Skin epidermis (tissue), 12 donors: ENCODE measurements at regions not wholly inside any gene's neighbourhood (a gene's known extent, or its start where the extent isn't known, plus 50 kb on each side); places are given as distances from the start of the nearest gene placed in this dataset.

Source experiments
- H3K27ac ChIP-seq, 21 experiments: fragments of 200-600 bp; sonication (generic) in 11 of 21; one replicate each; pipeline ENCODE4 v1.5.0; 2020; ENCODE audit warnings: mild to moderate bottlenecking in 3 of 21, inconsistent platforms in 2 of 21, moderate library complexity in 2 of 21
- H3K4me3 ChIP-seq, 7 experiments: fragments of 200-600 bp; sonication (generic) in 2 of 7; one replicate each; pipeline ENCODE4 v1.5.0; 2020; ENCODE audit warnings: inconsistent platforms in 2 of 7, mild to moderate bottlenecking in 2 of 7, moderate library complexity in 1 of 7

DNA sequence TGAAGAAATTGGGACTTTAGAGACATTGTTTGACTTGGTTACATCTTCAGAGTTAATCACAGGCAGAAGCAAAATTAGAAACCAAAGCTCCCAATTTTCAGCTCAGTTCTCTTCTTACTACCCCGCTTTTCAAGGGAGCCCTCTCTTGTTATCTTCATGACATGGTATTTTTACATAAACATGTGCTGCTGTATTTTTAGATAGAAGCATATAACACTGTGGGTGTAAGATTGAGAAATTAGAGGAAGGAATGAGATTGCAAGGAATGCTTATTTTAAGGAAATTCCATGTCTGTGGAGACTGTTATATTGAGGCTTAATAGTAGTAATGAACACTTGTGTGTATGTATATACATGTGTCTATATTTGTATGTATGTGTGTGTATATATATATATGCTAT is 401.6 kb downstream of the TMEM232 start:
- Histone ChIP-seq H3K4me3 (no peak overlapping the region), H3K27ac (no peak overlapping the region)

DNA sequence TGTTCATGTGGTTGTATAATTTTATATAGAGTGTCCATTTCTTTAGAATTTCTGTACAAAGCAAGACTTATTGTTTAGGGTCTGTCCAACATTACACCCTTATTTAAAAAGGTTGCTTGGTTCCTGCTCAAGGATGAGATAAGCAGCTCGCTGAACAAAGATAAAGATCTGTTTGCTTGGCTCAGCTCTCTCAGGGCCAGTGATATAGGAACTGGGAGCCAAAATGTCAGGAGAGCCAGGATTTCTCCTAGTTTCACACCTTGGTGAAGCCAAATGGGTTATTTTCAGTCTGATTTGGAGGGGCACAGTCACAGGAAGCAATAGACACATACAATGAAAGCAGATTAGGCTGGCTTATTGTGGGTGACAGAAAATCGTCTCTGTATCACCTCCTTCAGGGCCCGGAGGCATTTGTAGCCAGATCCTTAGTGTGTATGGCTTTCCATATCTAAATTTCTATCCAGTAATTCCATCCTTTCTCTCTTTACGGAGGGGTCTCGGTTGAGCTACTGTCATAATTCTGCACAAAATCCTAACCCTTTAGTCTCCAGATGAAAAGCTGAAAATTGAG is 396.4 kb downstream of the TMEM232 start:
- no peak overlapping the region for H3K27ac ChIP-seq
- H3K4me3 ChIP-seq: no peak overlapping the region

DNA sequence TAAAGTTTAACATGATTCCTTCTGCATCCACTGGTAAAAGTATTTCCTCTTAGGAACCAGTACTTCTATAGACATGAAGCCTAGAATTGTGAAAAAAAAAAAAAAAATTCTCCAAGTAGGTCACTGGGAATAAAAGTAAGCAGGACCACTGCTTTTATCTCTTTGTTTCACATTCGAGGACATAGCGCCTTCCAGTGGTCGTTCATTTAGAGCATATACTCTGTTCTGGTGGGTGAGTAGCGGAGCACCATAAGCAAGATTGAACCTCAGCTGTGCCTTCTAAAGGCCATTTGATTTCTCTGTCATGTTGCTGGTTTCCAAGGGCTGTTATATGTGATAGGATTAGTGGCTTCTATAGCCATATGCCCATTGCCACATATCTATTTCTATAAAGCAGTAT is 393.1 kb downstream of the TMEM232 start:
- Histone ChIP-seq H3K4me3 (no peak overlapping the region), H3K27ac (no peak overlapping the region)

DNA sequence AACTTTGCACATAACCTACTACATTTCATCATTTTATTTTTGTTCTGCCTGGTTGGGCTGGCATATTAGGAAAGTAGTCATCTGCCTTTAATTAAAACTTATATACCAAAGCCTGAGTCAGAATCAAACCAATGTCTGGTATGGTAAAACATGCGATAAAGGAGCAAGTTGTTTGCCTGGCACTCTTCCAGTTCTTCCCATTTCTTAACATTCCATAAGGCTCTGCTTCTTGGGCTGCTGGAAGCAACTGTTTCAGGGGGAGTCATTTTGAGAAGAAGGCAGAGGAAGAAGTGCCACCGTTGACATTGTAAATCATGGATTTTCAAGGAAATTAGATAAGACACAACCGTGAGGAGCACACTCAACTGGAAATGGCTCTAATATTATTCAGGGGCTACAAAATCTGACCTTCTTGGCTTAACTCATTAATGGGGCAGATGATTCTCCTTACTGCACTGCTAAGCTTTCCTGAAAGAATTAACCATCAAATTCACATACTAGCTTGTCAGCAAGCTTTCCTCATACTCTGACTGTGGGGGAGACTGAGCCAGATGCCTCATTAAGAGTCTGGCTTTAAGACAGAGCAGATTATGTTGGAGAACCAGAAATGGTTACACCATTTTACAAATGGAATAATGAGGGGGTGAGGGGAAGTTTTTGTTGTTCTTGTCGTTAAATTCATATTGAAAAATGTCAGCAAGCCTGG is 391.0 kb downstream of the TMEM232 start:
- Histone ChIP-seq H3K27ac (no peak overlapping the region), H3K4me3 (no peak overlapping the region)

DNA sequence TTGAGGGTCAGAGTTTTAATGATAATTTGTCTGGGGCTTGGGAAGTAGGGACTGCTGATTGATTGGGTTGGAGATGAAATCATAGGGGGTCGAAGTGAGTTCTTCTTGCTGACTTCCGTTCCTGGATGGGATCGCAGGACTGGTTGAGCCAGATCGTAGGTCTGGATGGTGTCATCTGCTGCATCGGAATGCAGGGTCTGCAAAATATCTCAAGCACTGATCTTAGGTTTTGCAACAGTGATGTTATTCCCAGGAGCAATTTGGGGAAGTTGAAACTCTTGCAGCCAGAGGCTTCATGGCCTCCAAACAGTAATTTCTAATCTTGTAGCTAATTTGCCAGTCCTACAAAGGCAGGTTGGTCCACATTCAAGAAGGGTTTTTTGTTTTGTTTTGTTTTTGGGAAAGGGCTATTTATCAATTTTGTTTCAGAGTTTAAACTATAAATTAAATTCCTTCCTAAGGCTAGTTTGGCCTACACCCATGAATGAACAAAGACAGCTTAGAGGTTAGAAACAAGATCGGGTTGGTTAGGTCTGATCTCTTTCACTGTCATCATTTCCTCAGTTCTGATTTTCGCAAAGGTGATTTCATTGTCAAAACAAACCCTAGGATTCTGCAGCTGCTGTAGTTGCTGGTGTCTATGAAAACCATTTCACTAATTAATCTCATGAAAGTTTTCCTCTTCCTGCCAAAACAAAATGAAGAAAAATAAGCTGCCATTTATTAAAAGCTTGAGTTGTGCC is 388.0 kb downstream of the TMEM232 start:
- H3K4me3 ChIP-seq: no peak overlapping the region
- H3K27ac ChIP-seq: no peak overlapping the region

DNA sequence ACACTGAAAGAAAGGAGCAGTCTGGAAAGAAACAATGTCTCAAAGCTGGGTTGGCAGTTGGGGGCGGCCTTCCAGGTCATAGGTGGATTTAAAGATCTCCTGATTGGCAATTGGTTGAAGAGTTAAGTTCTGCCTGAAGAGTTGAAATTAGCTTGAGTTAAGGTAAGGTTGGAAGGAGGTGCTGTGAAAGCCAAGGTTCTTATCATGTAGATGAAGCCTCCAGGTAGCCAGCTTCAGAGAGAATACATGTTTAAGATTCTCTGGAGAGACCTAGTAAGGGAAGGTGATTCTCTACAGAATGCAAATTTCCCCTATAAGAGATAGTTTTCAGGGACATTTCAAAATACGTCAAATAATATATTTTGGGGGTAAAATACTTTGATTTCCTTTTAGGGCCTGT is 387.1 kb downstream of the TMEM232 start:
- no peak overlapping the region for H3K4me3 ChIP-seq
- H3K27ac ChIP-seq: no peak overlapping the region

DNA sequence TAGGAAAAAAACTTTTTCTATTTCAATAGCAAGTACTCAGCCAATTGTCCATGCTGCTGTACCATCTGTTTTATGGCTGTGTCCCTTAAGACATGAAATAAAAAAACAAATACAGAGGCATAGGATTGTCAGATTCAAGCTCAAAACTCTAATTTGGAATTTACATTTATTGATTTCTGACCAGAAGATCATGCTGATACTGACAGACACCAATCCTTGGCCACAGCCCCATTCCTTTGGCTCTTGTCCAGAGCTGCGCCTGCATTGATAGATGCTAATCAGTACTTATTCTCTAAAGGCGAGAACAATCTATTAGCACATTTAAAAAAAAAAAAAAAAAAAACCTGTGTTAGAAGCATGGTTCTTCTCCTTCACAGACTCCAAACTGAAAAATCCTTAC is 384.6 kb downstream of the TMEM232 start:
- Histone ChIP-seq H3K27ac (no peak overlapping the region), H3K4me3 (no peak overlapping the region)

DNA sequence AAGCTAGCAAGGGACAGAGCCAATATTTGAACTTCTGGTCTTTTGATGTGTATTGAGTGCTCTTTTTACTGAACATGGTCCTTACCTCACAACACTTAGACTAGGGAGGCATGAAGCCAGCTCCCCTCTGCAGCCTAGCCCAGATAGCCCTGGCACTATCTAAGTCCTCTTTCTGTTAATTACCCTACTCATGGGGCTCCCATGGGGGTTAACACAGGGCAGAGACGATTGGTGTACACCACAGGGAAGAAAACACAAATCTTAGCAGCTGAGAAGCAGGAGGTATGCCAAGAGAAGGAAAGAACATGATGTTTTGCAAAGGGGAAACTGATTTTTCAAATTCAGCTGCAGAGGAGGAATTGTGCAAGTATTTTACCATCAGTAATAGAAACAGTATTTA is 383.8 kb downstream of the TMEM232 start:
- H3K27ac ChIP-seq: no peak overlapping the region
- no peak overlapping the region for H3K4me3 ChIP-seq

DNA sequence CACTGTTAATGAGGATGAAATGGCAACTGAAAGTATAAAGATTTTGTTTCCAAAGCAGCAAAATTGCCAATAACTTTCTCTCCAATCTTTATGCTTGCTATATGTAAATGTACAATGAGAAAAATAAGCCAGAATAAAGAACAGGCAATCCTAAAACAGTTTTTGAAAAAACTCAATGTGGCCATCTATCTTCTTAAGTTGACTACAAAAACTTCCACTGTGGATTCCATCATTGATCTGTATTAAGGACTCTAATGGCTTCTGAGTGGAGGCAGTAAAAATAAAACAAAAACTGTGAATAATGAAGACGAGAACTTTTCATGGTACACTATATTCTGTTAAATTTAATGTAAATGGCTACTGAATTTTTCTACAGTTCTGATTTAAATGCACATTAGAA is 382.9 kb downstream of the TMEM232 start:
- no peak overlapping the region for H3K27ac ChIP-seq
- no peak overlapping the region for H3K4me3 ChIP-seq

DNA sequence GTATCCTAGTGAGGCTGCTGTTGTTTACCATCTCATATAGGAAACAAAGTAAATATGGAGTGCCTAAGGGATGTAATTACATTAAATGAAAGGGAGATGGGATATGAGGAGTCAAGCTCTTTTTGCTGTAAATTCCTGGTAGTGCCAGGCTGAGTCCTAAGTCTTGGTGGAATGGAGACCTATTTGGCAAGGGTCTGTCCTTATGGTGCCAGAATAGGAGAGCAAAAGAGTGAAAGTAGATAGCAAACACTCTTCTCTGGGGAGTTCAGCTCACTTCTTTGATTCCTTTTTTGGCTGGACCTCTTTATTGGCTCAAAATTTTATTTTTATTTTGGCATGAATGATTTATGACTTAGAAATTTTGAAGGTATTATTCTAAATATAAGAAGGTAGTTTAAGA is 380.8 kb downstream of the TMEM232 start:
- H3K27ac ChIP-seq: no peak overlapping the region
- H3K4me3 ChIP-seq: no peak overlapping the region

DNA sequence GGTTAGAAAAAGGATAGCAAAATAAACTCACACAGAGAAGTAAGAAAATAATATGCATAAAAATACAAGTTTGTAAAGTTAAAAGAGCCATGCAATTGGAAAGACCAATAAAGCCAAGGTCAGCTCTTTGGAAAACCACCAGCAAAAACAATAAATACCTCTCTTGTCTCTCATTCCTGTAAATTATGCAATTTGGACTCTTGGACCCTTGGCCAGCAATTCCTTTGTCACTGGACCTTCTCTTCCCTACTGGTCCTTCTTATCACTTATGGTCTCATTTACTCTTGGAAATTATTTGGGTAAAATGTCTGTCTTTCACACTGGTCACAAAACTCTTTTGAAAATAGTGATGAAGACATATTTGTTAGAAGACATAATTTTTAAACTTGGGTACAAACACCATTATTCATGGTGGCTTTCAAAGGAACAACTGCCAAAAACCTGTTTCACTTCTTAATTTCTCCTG is 379.5 kb downstream of the TMEM232 start:
- Histone ChIP-seq H3K27ac (no peak overlapping the region), H3K4me3 (no peak overlapping the region)

DNA sequence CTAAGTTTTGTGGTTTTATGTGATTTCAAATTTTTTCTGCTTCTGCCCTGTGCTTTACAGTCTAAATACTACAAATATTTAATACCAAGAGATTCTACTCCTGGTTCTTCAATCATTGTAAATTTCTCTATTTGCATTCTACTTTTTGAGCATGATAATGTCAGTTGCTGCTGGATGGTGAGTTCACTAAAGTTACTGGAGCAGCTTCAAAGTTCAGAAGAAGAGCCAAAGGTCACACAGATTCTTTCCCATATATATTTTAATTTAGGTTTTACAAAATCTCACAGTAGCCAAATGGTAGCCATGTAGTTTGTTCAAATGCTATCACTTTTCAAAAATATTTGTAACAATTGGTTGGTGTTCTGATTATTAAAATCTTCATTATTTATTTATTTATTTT is 378.7 kb downstream of the TMEM232 start:
- no peak overlapping the region for H3K27ac ChIP-seq
- no peak overlapping the region for H3K4me3 ChIP-seq

DNA sequence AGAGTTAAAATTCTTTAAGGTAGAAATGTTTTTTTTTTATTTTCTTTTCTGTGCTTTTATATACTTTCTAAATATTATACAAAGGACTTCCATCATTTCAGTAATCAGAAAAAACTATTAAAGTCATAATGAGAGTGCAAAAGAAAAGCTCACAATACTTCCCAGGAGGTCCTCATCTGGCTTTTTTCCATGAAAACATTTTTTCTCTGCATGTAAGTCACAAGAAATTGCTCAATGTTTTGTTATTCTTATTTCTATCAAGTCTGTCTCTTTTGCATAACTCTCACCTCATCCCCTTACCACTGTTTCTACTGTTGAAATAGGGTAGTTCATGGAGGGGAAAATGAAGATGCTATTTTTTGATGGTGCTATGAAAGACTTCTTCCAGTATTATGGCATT is 375.0 kb downstream of the TMEM232 start:
- no peak overlapping the region for H3K4me3 ChIP-seq
- no peak overlapping the region for H3K27ac ChIP-seq

DNA sequence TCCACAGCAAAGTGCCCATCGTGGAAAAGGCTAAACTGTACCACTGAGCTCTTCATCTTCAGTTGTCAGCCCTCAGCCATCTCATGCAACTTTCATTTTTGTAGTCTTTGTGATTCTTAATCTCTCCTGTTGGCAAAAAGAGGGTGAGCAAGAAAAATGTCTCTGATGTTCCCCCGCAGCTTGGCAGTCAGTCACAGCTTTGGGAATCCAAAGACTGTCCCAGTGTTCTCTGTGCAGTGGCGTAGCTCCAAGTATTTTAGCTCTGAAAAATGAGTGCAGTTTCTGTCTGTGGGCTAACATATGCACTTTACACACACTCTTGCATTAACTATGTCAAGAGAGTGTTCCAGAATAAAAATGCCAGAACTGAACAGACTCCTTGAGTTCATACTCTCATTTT is 372.2 kb downstream of the TMEM232 start:
- Histone ChIP-seq H3K27ac (no peak overlapping the region), H3K4me3 (no peak overlapping the region)

DNA sequence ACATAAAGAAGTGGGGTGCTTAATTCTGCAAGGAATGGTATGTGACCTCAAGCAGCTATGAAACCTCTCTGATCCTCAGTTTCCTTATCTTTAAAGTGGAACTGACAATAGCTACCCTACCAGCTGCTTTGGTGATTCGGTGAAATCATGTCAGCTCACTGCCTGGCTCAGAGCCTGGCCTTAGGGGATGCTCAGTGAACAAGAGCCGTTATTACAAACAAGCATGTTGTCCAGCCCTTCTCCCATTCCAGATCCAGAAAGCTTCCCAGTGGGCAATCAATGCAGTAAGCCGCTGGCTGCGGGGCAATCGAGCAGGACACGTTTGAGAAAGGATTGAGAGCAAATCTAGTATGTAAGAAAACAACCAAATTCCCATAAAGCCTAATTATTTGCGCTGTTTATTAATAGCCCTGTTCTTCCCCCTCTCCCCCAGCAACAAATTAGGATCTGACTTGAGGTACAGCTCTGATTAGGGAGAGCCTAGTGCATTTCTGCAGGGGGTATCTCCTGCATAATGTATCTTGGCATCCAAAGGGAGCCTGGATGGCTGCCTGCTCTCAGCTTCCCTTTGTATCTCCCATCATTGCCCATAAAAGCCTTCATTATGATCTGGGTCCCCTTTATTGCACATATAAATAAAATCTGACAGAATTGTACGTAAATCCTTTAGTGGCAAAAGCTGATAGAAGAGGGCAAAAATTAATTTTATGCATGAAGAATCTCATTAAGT is 371.4 kb downstream of the TMEM232 start:
- no peak overlapping the region for H3K4me3 ChIP-seq
- H3K27ac ChIP-seq: no peak overlapping the region

DNA sequence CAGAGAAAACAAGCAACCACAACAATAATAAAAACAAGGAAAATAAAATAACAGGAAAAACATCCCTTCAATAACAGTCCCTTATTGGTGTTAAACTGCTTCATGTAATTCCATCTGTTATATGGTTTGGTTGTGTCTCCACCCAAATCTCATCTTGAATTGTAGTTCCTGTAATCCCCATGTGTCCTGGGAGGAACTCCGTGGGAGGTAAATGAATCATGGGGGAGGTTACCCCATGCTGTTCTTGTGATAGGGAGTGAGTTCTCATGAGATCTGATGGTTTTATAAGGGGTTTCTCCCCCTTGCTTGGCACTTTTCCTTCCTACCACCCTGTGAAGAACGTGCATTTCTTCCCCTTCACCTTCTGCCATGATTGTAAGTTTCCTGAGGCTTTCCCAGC is 369.8 kb downstream of the TMEM232 start:
- no peak overlapping the region for H3K4me3 ChIP-seq
- no peak overlapping the region for H3K27ac ChIP-seq

DNA sequence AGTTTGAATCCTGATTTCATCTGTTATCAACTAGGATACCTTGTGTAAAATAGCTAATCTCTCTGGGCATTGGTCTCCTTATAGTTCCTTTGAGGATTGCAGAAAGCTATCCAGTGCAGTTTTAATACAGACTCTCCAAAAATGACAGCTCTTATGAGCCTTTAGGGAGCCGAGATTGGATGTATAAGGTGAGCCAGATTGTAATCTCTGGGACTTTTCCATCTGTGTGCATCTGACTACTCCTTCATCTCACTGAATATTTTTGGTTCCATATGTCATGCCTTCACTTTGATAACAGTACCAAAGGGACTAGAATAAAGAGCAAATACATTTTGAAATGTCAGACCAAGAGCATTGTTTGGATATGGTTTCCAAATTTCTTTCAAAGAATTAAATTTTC is 367.2 kb downstream of the TMEM232 start:
- H3K27ac ChIP-seq: no peak overlapping the region
- H3K4me3 ChIP-seq: no peak overlapping the region

DNA sequence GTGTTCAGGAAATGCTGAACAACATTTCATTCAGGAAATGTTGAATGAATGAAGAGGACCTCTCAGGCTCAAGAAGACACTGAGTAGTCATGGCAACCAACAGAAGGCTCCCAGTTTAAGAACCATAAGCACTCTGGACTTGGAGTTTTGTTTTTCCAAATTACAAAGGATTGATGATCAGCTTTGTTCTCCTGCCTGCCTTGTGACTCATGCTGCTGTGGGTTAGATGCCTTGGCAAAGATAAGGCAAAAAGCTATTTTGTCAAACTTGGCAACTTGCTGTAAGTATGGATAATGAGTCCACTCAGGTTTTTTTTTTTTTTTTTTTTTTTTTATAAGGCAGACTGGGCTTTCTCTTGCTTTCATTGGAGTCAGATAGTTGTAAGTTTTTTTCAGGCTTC is 365.0 kb downstream of the TMEM232 start:
- Histone ChIP-seq H3K4me3 (no peak overlapping the region), H3K27ac (no peak overlapping the region)

DNA sequence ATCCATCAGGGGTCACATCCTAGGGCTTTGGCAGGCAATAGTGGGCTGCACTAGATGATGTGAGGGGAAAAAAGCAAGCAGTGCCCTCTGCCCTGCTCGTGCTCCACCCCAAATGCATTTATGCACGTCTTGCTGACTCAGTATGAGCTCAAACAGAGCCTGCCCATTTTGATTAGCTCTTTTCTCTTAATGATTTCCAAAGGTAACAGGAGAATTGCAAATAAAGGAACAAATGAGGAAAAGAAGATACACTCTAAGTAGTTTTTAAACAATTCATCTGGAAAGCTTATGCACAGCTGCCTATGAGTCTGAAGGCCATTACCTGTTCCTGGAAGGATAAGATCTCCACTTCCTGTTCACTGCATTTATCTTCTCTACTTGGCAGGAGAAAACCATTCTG is 364.2 kb downstream of the TMEM232 start:
- no peak overlapping the region for H3K27ac ChIP-seq
- H3K4me3 ChIP-seq: no peak overlapping the region

DNA sequence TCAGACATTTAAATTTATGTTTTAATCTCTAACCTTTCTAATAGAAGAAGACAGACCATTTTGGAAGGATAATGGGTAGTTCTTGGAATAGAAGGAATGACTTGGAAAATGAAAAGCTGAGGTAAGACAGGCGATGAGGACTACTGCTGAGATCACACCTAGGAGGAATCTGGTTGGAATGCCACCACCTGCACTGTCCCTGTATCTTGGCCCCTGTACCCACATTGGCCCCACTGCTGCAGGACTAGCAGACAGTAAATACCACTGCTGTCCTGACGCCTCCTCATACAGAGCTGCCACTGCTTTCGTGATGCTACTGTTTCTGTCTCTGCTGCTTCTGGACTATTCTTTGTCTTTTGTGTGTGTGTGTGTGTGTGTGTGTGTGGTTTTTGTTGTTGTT is 359.8 kb downstream of the TMEM232 start:
- Histone ChIP-seq H3K4me3 (no peak overlapping the region), H3K27ac (no peak overlapping the region)
